H9 (cell line): ENCODE measurements at regions not wholly inside any gene's neighbourhood (a gene's known extent, or its start where the extent isn't known, plus 50 kb on each side); places are given as distances from the start of the nearest gene placed in this dataset.

Source experiments
- DNase-seq: peaks from one replicate; pipeline ENCODE4 v3.0.0-alpha.2; 2017
- H2AFZ ChIP-seq: one replicate; pipeline ENCODE4 v1.6.1; 2013; ENCODE audit warnings: mild to moderate bottlenecking, low read length, control low read depth, moderate library complexity
- H2AK5ac ChIP-seq: 2 replicates; pipeline ENCODE4 v1.6.1; 2013; ENCODE audit warnings: low read length, control low read depth, mixed read lengths; ENCODE audit not compliant: insufficient read length
- H2BK120ac ChIP-seq: one replicate; pipeline ENCODE4 v1.6.1; 2013; ENCODE audit warnings: low read depth, mild to moderate bottlenecking, low read length, control low read depth, inconsistent platforms; ENCODE audit not compliant: poor library complexity, severe bottlenecking
- H2BK12ac ChIP-seq: 2 replicates; pipeline ENCODE4 v1.6.1; 2013; ENCODE audit warnings: low read length, control low read depth, mixed read lengths, low read depth; ENCODE audit not compliant: insufficient read length
- H2BK15ac ChIP-seq: 2 replicates; pipeline ENCODE4 v1.6.1; 2013; ENCODE audit warnings: low read depth, low read length, control low read depth
- H2BK20ac ChIP-seq: one replicate; pipeline ENCODE4 v1.6.1; 2013; ENCODE audit warnings: low read depth, mild to moderate bottlenecking, low read length, control low read depth, inconsistent platforms; ENCODE audit not compliant: poor library complexity, severe bottlenecking
- H2BK5ac ChIP-seq: 2 replicates; pipeline ENCODE4 v1.6.1; 2013; ENCODE audit warnings: low read length, control low read depth, mixed read lengths; ENCODE audit not compliant: insufficient read length
- H3K14ac ChIP-seq: 2 replicates; pipeline ENCODE4 v1.6.1; 2013; ENCODE audit warnings: low read length, control low read depth; ENCODE audit not compliant: insufficient read depth
- H3K18ac ChIP-seq: 2 replicates; pipeline ENCODE4 v1.6.1; 2013; ENCODE audit warnings: low read depth, mild to moderate bottlenecking, mixed read lengths, low read length, control low read depth; ENCODE audit not compliant: insufficient read length
- H3K23ac ChIP-seq: 2 replicates; pipeline ENCODE4 v1.6.1; 2013; ENCODE audit warnings: low read length, control low read depth, mixed read lengths, low read depth; ENCODE audit not compliant: insufficient read length
- H3K23me2 ChIP-seq: 2 replicates; pipeline ENCODE4 v1.6.1; 2013; ENCODE audit warnings: low read depth, mild to moderate bottlenecking, mixed read lengths, low read length, control low read depth; ENCODE audit not compliant: insufficient read length, poor library complexity, severe bottlenecking
- H3K27ac ChIP-seq: 2 replicates; pipeline ENCODE4 v1.5.1; 2013; ENCODE audit warnings: low read length, control low read depth, mixed read lengths, low read depth; ENCODE audit not compliant: insufficient read length
- H3K27me3 ChIP-seq: 2 replicates; pipeline ENCODE4 v1.6.1; 2013; ENCODE audit warnings: low read length, control low read depth, inconsistent platforms; ENCODE audit not compliant: insufficient read depth
- H3K4ac ChIP-seq: 2 replicates; pipeline ENCODE4 v1.6.1; 2013; ENCODE audit warnings: low read depth, mild to moderate bottlenecking, control low read depth, inconsistent platforms, low read length, moderate library complexity
- H3K4me1 ChIP-seq: 2 replicates; pipeline ENCODE4 v1.6.1; 2013; ENCODE audit warnings: low read length, control low read depth, inconsistent platforms; ENCODE audit not compliant: insufficient read depth
- H3K4me2 ChIP-seq: 2 replicates; pipeline ENCODE4 v1.6.1; 2013; ENCODE audit warnings: low read length, control low read depth, mixed read lengths; ENCODE audit not compliant: insufficient read length, insufficient read depth
- H3K56ac ChIP-seq: 2 replicates; pipeline ENCODE4 v1.6.1; 2013; ENCODE audit warnings: low read depth, mild to moderate bottlenecking, mixed read lengths, low read length, control low read depth; ENCODE audit not compliant: insufficient read length
- H3K79me1 ChIP-seq: 2 replicates; pipeline ENCODE4 v1.6.1; 2013; ENCODE audit warnings: low read depth, mild to moderate bottlenecking, moderate library complexity, low read length, control low read depth, inconsistent platforms; ENCODE audit not compliant: insufficient read depth, poor library complexity, severe bottlenecking
- H3K79me2 ChIP-seq: 2 replicates; pipeline ENCODE4 v1.6.1; 2013; ENCODE audit warnings: low read length, control low read depth, inconsistent platforms; ENCODE audit not compliant: insufficient read depth
- H3K9ac ChIP-seq: 2 replicates; pipeline ENCODE4 v1.6.1; 2013; ENCODE audit warnings: low read length, control low read depth, mixed read lengths; ENCODE audit not compliant: insufficient read length; ENCODE audit errors: extremely low read depth
- H3K9me3 ChIP-seq: one replicate; pipeline ENCODE4 v1.6.1; 2013; ENCODE audit warnings: low read depth, low read length, inconsistent platforms; ENCODE audit not compliant: control insufficient read depth
- H3T11ph ChIP-seq: one replicate; pipeline ENCODE4 v1.6.1; 2013; ENCODE audit warnings: mild to moderate bottlenecking, low read length, control low read depth, inconsistent platforms
- H4K20me1 ChIP-seq: one replicate; pipeline ENCODE4 v1.6.1; 2013; ENCODE audit not compliant: control insufficient read depth, insufficient read length, insufficient read depth
- H4K5ac ChIP-seq: 2 replicates; pipeline ENCODE4 v1.6.1; 2013; ENCODE audit warnings: low read depth, mild to moderate bottlenecking, mixed read lengths, low read length, control low read depth; ENCODE audit not compliant: insufficient read length
- H4K8ac ChIP-seq: replicated peaks from 2 replicates; pipeline ENCODE4 v1.6.1; 2013; ENCODE audit warnings: low read length, control low read depth, mixed read lengths, low read depth; ENCODE audit not compliant: insufficient read length
- H4K91ac ChIP-seq: 2 replicates; pipeline ENCODE4 v1.6.1; 2013; ENCODE audit warnings: low read depth, mild to moderate bottlenecking, moderate library complexity, mixed read lengths, low read length, control low read depth; ENCODE audit not compliant: insufficient read length
- H3K27ac Mint-ChIP-seq, 3 experiments: 2 replicates in 2 of 3; 3 replicates in 1 of 3; pipeline ENCODE4 v1.8.0; 2020 to 2021; ENCODE audit warnings: mixed read lengths in 3 of 3, mild to moderate bottlenecking in 1 of 3, moderate library complexity in 1 of 3
- H3K27me3 Mint-ChIP-seq: 2 replicates; pipeline ENCODE4 v1.8.0; 2021; ENCODE audit warnings: low read depth, mild to moderate bottlenecking, moderate library complexity, mixed read lengths
- H3K36me3 Mint-ChIP-seq, 3 experiments: 2 replicates in 2 of 3; 3 replicates in 1 of 3; pipeline ENCODE4 v1.8.0; 2020 to 2021; ENCODE audit warnings: low read depth in 3 of 3, mixed read lengths in 3 of 3; ENCODE audit not compliant: insufficient read depth in 1 of 3
- H3K4me1 Mint-ChIP-seq, 2 experiments: 2 replicates each; pipeline ENCODE4 v1.8.0; 2020; ENCODE audit warnings: mixed read lengths in 2 of 2
- H3K4me3 Mint-ChIP-seq, 2 experiments: 2 replicates in 1 of 2; 3 replicates in 1 of 2; pipeline ENCODE4 v1.8.0; 2020 to 2021; ENCODE audit warnings: mild to moderate bottlenecking in 2 of 2, mixed read lengths in 2 of 2, moderate library complexity in 1 of 2
- H3K9me3 Mint-ChIP-seq, 2 experiments: 2 replicates in 1 of 2; 3 replicates in 1 of 2; pipeline ENCODE4 v1.8.0; 2020; ENCODE audit warnings: mild to moderate bottlenecking in 2 of 2, mixed read lengths in 2 of 2, moderate library complexity in 1 of 2
- CTCF ChIP-seq: fragments of 200-600 bp; sonication (generic); conservative IDR thresholded peaks from 3 replicates; pipeline ENCODE4 v1.8.0; 2021; ENCODE audit warnings: antibody characterized with exemption, mild to moderate bottlenecking
- WGBS: extraction: QIAGEN DNeasy Blood & Tissue Kit; methylation state at CpG from one replicate; pipeline ENCODE4 v1.1.7; 2013; ENCODE audit warnings: missing lambda C conversion rate, low lambda C conversion rate, mixed read lengths; ENCODE audit not compliant: insufficient read length; ENCODE audit errors: extremely low coverage; 5-methylcytosine and 5-hydroxymethylcytosine counted together

DNA sequence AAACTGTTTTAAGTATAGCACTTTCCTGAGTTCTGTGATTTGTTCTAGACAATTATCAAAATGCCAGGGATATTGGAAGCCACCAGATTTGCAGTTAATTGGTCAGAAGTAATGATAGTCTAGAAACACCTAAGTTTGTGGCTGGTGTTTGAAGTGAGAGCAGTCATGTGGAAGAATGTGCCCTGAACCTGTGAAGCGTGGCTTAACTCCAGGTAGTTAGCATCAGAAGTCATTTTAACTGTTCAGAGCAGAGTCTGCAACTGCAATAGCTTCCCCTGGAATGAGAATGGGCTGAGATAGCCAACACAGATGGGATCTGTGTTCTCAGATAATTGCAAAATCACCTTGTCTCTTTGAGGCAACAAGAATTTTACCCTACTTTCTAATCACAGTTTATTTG is 255.1 kb upstream of the GK2 start:
- Mint-ChIP-seq H3K27ac (no peak overlapping the region), H3K9me3 (peaks cover 17 to 21% of the 10 kb centered on the region in 2 experiments), H3K4me1 (no peaks in the 10 kb centered on the region), H3K27me3 (no peaks in the 10 kb centered on the region; the same call in 1 of the 2 replicates), H3K36me3 (peaks cover 17 to 18% (median 18%) of the 10 kb centered on the region in 3 experiments), H3K4me3 (no peak overlapping the region)
- Histone ChIP-seq H2BK20ac (no peak overlapping the region), H3K9me3 (no peaks in the 10 kb centered on the region), H3K14ac (no peak overlapping the region), H4K8ac (no peak overlapping the region), H2AFZ (no peak overlapping the region), H4K91ac (no peak overlapping the region), H2BK15ac (no peak overlapping the region), H3T11ph (no peak overlapping the region), H3K23ac (no peak overlapping the region), H2BK5ac (no peak overlapping the region), H3K23me2 (no peaks in the 10 kb centered on the region), H3K79me2 (no peaks in the 10 kb centered on the region), H3K18ac (no peak overlapping the region), H4K5ac (no peak overlapping the region), H3K27ac (no peak overlapping the region), H2BK120ac (no peak overlapping the region), H2AK5ac (no peak overlapping the region), H3K27me3 (no peaks in the 10 kb centered on the region), H3K56ac (no peak overlapping the region), H3K9ac (no peak overlapping the region), H2BK12ac (no peak overlapping the region), H3K79me1 (no peaks in the 10 kb centered on the region), H3K4ac (no peak overlapping the region), H3K4me2 (no peak overlapping the region), H3K4me1 (no peaks in the 10 kb centered on the region), H4K20me1 (no peaks in the 10 kb centered on the region)
- DNase-seq = no peak
- no peak for TF ChIP-seq CTCF
- whole genome bisulfite sequencing = no CpG with 5 or more reads among the region's 1 CpG
